ENCODE measurements at regions not wholly inside any gene's neighbourhood (a gene's known extent, or its start where the extent isn't known, plus 50 kb on each side); places are given as distances from the start of the nearest gene placed in this dataset.

GRCh38 chr1:56150441-56151215 lies 428.7 kb downstream of the PLPP3 start:
- ATAC-seq (no peak), DNase-seq (no peak)
- H3K4me3 ChIP-seq, result no peak overlapping the region
- intact Hi-C loops (cut with DNase I), result no loop called here
- H3K27ac ChIP-seq, result no peak overlapping the region
- WGBS, 2 donors, result 71 to 74% methylated on average over 5 of the region's 5 CpGs
- no peaks in the 10 kb centered on the region for H3K27me3 ChIP-seq
- no peaks in the 10 kb centered on the region for H3K4me1 ChIP-seq
- H3K36me3 ChIP-seq (replicated peaks in 1 of 2; ENCODE audit: insufficient read depth in 1 of 2, low read depth in 2 of 2), result no peaks in the 10 kb centered on the region
- TF ChIP-seq CTCF (IDR thresholded peaks at IDR 0.05), result no peak
- no peak for TF ChIP-seq POLR2A (IDR thresholded peaks at IDR 0.05)
- no peaks in the 10 kb centered on the region for H3K9me3 ChIP-seq

- no peak overlapping the region for H3K27ac ChIP-seq
- intact Hi-C loops (cut with DNase I), result no loop called here
- TF ChIP-seq CTCF (IDR thresholded peaks at IDR 0.05), result no peak
- TF ChIP-seq POLR2A (IDR thresholded peaks at IDR 0.05), result no peak
- no peaks in the 10 kb centered on the region for H3K27me3 ChIP-seq
- no peaks in the 10 kb centered on the region for H3K9me3 ChIP-seq
- DNase-seq, result no peak
- no peak overlapping the region for H3K4me3 ChIP-seq
- ATAC-seq, result no peak
- H3K36me3 ChIP-seq (replicated peaks in 1 of 2; ENCODE audit: insufficient read depth in 1 of 2, low read depth in 2 of 2), result no peaks in the 10 kb centered on the region
- H3K4me1 ChIP-seq, result no peaks in the 10 kb centered on the region
- 78 to 82% methylated on average over 6 of the region's 6 CpGs for WGBS, 2 donors
These were observed 429.6 kb downstream of the PLPP3 start for GRCh38 chr1:56149761-56150160.

GRCh38 chr1:56148326-56149193 lies 430.8 kb downstream of the PLPP3 start:
- no peak for DNase-seq
- H3K4me1 ChIP-seq, result no peaks in the 10 kb centered on the region
- TF ChIP-seq POLR2A (IDR thresholded peaks at IDR 0.05), result no peak
- TF ChIP-seq CTCF (IDR thresholded peaks at IDR 0.05), result no peak
- WGBS, 2 donors, result 69 to 74% methylated on average over 6 of the region's 6 CpGs
- no peak overlapping the region for H3K4me3 ChIP-seq
- no peak for ATAC-seq
- H3K27me3 ChIP-seq, result no peaks in the 10 kb centered on the region
- intact Hi-C loops (cut with DNase I), result no loop called here
- no peak overlapping the region for H3K27ac ChIP-seq
- no peaks in the 10 kb centered on the region for H3K36me3 ChIP-seq (replicated peaks in 1 of 2; ENCODE audit: insufficient read depth in 1 of 2, low read depth in 2 of 2)
- no peaks in the 10 kb centered on the region for H3K9me3 ChIP-seq

GRCh38 chr1:56147459-56147858 lies 431.9 kb downstream of the PLPP3 start:
- no peaks in the 10 kb centered on the region for H3K9me3 ChIP-seq
- intact Hi-C loops (cut with DNase I), result no loop called here
- WGBS, 2 donors, result 53 to 87% methylated on average over 1 of the region's 1 CpG
- no peaks in the 10 kb centered on the region for H3K27me3 ChIP-seq
- no peaks in the 10 kb centered on the region for H3K36me3 ChIP-seq (replicated peaks in 1 of 2; ENCODE audit: insufficient read depth in 1 of 2, low read depth in 2 of 2)
- DNase-seq (no peak), ATAC-seq (no peak)
- no peak overlapping the region for H3K27ac ChIP-seq
- H3K4me3 ChIP-seq, result no peak overlapping the region
- no peaks in the 10 kb centered on the region for H3K4me1 ChIP-seq
- no peak for TF ChIP-seq CTCF (IDR thresholded peaks at IDR 0.05)
